ENCODE measurements at regions not wholly inside any gene's neighbourhood (a gene's known extent, or its start where the extent isn't known, plus 50 kb on each side); places are given as distances from the start of the nearest gene placed in this dataset.

- TF ChIP-seq ARHGAP35 (IDR thresholded peaks at IDR 0.05; ENCODE audit: partially characterized antibody) (no peak), PML (IDR thresholded peaks at IDR 0.05; ENCODE audit: low read length) (peak; percentile 53), POLR2G (IDR thresholded peaks at IDR 0.05; ENCODE audit: low read depth, low read length) (no peak), CBX5 (IDR thresholded peaks at IDR 0.05; ENCODE audit: borderline replicate concordance, low read depth) (no peak), ZNF778 (CRISPR knock-in tag; IDR thresholded peaks at IDR 0.05) (no peak), CEBPZ (IDR thresholded peaks at IDR 0.05; ENCODE audit: borderline replicate concordance, low read depth, low read length) (no peak), ZNF408 (CRISPR knock-in tag; IDR thresholded peaks at IDR 0.05; ENCODE audit: low read depth) (no peak), GTF2A2 (tag; IDR thresholded peaks at IDR 0.05) (peak; percentile 90), TGIF2 (CRISPR knock-in tag; IDR thresholded peaks at IDR 0.05) (no peak), ZNF146 (CRISPR knock-in tag; IDR thresholded peaks at IDR 0.05; ENCODE audit: unreplicated experiment) (no peak), TFAM (CRISPR knock-in tag; conservative IDR thresholded peaks at IDR 0.05) (no peak), BRCA1 (IDR thresholded peaks at IDR 0.05) (no peak), BRCA1 (CRISPR knock-in tag; IDR thresholded peaks at IDR 0.05) (no peak), PHF20 (IDR thresholded peaks at IDR 0.05; ENCODE audit: partially characterized antibody) (no peak), DMBX1 (CRISPR knock-in tag; IDR thresholded peaks at IDR 0.05; ENCODE audit: borderline replicate concordance) (peak; percentile 98), CHD1 (IDR thresholded peaks at IDR 0.05; ENCODE audit: low read length) (no peak), MAZ (CRISPR knock-in tag; conservative IDR thresholded peaks at IDR 0.05 in 1 of 2, IDR thresholded peaks at IDR 0.05 in 1 of 2) (peak in 1 of 2 experiments; percentile 83; a peak in 2 of 4 replicates), THAP7 (CRISPR knock-in tag; IDR thresholded peaks at IDR 0.05) (no peak), SMARCC2 (IDR thresholded peaks at IDR 0.05; ENCODE audit: low read depth) (no peak), ZNF280A (IDR thresholded peaks at IDR 0.05; ENCODE audit: low read depth, partially characterized antibody) (no peak), SPI1 (IDR thresholded peaks at IDR 0.05; ENCODE audit: borderline replicate concordance, low read depth, low read length) (no peak), ZNF282 (CRISPR knock-in tag; IDR thresholded peaks at IDR 0.05) (no peak), XRCC4 (IDR thresholded peaks at IDR 0.05; ENCODE audit: extremely low read depth, insufficient read depth, insufficient read length) (no peak), ZNF398 (CRISPR knock-in tag; IDR thresholded peaks at IDR 0.05) (peak; percentile 67)
These were observed 59.0 kb upstream of the MED9 start (continued) for GRCh38 chr17:17417718-17418181.
